Neural cell (in vitro differentiated cells): ENCODE measurements at regions not wholly inside any gene's neighbourhood (a gene's known extent, or its start where the extent isn't known, plus 50 kb on each side); places are given as distances from the start of the nearest gene placed in this dataset.

Source experiments
- EZH2 ChIP-seq: fragments of 200-600, 300-800 bp; shearing (Covaris generic), sonication (generic); IDR thresholded peaks from 2 replicates; pipeline ENCODE4 v1.6.1; 2014; ENCODE audit warnings: antibody characterized with exemption, low read length, borderline replicate concordance, mild to moderate bottlenecking; ENCODE audit not compliant: insufficient read depth, poor library complexity, severe bottlenecking
- POLR2AphosphoS5 ChIP-seq: IDR thresholded peaks from 2 replicates; pipeline ENCODE4 v1.6.1; 2012
- RAD21 ChIP-seq: fragments of 450-650 bp; conservative IDR thresholded peaks from 2 replicates; pipeline ENCODE4 v1.6.1; 2014; ENCODE audit warnings: antibody characterized with exemption, mild to moderate bottlenecking, moderate library complexity
- TF ChIP-seq, protein P1 (sequence below): fragments of 450-650 bp; IDR thresholded peaks from 2 replicates; pipeline ENCODE4 v1.5.1; 2014; ENCODE audit warnings: antibody characterized with exemption, mild to moderate bottlenecking, moderate library complexity; ENCODE audit not compliant: poor library complexity, severe bottlenecking
- TF ChIP-seq, protein P2 (sequence below): IDR thresholded peaks from 2 replicates; pipeline ENCODE4 v1.6.1; 2012; ENCODE audit warnings: borderline replicate concordance

DNA sequence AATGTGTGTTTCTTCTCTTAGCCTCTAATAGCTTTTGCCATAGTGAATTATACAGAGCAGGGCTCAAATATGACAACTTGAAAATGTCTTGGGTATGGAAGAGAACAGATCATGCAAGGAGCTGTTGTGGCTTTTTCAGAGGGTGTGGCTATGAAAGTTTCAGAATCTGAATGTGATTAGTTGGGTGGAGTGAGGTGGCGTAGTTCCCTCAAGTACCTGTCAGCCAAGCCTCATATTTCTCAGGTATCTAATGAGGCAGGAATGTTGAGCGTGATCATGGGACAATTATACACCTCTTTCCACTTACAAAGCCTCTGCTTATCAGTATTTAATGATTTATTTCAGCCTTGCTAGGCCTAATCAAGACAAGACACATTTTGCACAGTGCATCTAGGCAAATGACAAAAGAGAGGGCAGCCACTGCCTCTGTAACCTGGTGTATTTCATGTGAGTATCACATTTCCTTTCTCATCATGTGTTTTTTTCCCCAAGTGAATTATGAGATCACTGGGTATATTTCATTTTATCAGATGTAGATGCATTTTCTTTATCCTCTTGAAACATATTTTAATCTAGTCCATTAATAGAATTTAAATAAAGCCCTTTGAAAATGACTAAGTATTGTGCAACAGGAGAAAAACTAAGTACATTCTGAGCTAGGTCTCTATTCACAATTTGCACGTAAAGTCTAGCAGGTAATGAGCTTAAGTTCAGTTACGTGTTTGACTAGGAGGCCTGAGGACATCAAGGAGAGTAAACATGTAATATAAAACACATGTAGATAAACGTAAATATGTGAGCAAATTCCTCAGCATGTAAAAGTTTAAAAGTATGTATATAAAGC lies 644.4 kb upstream of the IGFBP3 start:
- TF ChIP-seq EZH2 (no peak), RAD21 (no peak), POLR2AphosphoS5 (no peak)
- TF ChIP-seq, protein P1, sequence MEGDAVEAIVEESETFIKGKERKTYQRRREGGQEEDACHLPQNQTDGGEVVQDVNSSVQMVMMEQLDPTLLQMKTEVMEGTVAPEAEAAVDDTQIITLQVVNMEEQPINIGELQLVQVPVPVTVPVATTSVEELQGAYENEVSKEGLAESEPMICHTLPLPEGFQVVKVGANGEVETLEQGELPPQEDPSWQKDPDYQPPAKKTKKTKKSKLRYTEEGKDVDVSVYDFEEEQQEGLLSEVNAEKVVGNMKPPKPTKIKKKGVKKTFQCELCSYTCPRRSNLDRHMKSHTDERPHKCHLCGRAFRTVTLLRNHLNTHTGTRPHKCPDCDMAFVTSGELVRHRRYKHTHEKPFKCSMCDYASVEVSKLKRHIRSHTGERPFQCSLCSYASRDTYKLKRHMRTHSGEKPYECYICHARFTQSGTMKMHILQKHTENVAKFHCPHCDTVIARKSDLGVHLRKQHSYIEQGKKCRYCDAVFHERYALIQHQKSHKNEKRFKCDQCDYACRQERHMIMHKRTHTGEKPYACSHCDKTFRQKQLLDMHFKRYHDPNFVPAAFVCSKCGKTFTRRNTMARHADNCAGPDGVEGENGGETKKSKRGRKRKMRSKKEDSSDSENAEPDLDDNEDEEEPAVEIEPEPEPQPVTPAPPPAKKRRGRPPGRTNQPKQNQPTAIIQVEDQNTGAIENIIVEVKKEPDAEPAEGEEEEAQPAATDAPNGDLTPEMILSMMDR = no peak
- TF ChIP-seq, protein P2, sequence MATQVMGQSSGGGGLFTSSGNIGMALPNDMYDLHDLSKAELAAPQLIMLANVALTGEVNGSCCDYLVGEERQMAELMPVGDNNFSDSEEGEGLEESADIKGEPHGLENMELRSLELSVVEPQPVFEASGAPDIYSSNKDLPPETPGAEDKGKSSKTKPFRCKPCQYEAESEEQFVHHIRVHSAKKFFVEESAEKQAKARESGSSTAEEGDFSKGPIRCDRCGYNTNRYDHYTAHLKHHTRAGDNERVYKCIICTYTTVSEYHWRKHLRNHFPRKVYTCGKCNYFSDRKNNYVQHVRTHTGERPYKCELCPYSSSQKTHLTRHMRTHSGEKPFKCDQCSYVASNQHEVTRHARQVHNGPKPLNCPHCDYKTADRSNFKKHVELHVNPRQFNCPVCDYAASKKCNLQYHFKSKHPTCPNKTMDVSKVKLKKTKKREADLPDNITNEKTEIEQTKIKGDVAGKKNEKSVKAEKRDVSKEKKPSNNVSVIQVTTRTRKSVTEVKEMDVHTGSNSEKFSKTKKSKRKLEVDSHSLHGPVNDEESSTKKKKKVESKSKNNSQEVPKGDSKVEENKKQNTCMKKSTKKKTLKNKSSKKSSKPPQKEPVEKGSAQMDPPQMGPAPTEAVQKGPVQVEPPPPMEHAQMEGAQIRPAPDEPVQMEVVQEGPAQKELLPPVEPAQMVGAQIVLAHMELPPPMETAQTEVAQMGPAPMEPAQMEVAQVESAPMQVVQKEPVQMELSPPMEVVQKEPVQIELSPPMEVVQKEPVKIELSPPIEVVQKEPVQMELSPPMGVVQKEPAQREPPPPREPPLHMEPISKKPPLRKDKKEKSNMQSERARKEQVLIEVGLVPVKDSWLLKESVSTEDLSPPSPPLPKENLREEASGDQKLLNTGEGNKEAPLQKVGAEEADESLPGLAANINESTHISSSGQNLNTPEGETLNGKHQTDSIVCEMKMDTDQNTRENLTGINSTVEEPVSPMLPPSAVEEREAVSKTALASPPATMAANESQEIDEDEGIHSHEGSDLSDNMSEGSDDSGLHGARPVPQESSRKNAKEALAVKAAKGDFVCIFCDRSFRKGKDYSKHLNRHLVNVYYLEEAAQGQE = no peak
